Hepatocyte (in vitro differentiated cells): ENCODE measurements at regions not wholly inside any gene's neighbourhood (a gene's known extent, or its start where the extent isn't known, plus 50 kb on each side); places are given as distances from the start of the nearest gene placed in this dataset.

Experiments used
- EZH2 ChIP-seq: fragments of 200-600 bp; sonication (generic); IDR thresholded peaks from 2 replicates; pipeline ENCODE4 v1.6.1; 2016; ENCODE audit warnings: antibody characterized with exemption, mild to moderate bottlenecking, borderline replicate concordance
- EZH2phosphoT487 ChIP-seq: fragments of 200-600 bp; sonication (generic); IDR thresholded peaks from one replicate; pipeline ENCODE4 v1.6.1; 2018; ENCODE audit warnings: antibody characterized with exemption, mild to moderate bottlenecking, low read depth, moderate library complexity; ENCODE audit not compliant: unreplicated experiment, severe bottlenecking
- TF ChIP-seq, protein P1 (sequence below): fragments of 200-600 bp; sonication (generic); IDR thresholded peaks from 2 replicates; pipeline ENCODE4 v1.5.1; 2016; ENCODE audit warnings: antibody characterized with exemption, mild to moderate bottlenecking; ENCODE audit not compliant: poor library complexity

DNA sequence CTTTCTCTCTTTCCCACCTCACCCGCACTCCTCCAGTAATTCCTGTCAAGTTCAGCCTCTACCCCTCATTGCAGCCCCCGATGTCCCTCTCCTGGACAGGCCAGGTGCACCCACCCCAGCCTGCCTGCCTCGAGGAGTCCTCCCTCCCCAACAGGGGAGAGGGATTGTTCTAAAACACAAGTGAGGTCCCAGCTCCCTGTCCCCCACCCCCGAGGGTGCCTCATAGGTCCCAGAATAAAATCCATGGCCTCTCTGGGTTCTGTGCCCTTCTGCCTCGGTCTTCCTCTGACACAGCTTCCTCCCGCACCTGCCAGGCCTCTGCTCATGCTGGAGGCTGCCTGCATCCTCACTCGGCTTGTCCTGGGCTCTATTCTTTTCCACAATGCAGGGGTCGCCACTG, 720.1 kb downstream of the BRD1 start:
- TF ChIP-seq, protein P1, sequence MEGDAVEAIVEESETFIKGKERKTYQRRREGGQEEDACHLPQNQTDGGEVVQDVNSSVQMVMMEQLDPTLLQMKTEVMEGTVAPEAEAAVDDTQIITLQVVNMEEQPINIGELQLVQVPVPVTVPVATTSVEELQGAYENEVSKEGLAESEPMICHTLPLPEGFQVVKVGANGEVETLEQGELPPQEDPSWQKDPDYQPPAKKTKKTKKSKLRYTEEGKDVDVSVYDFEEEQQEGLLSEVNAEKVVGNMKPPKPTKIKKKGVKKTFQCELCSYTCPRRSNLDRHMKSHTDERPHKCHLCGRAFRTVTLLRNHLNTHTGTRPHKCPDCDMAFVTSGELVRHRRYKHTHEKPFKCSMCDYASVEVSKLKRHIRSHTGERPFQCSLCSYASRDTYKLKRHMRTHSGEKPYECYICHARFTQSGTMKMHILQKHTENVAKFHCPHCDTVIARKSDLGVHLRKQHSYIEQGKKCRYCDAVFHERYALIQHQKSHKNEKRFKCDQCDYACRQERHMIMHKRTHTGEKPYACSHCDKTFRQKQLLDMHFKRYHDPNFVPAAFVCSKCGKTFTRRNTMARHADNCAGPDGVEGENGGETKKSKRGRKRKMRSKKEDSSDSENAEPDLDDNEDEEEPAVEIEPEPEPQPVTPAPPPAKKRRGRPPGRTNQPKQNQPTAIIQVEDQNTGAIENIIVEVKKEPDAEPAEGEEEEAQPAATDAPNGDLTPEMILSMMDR, result no peak
- TF ChIP-seq EZH2 (no peak), EZH2phosphoT487 (no peak)
